ENCODE measurements at regions not wholly inside any gene's neighbourhood (a gene's known extent, or its start where the extent isn't known, plus 50 kb on each side); places are given as distances from the start of the nearest gene placed in this dataset.

DNA sequence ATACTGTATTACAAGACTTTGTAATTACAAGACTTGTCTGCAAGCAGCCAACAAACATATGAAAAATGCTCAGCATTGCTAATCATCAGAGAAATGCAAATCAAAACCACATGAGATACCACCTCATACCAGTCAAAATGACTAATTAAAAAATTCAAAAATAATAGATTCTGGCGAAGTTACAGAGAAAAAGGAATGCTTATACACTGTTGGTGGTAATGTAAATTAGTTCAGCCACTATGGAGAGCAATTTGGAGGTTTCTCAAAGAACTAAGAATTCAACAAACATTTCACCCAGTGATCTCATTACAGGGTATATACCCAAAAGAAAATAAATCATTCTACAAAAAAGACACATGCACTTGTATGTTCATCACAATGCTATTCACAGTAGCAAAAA lies 617.5 kb upstream of the CCDC54 start:
- TF ChIP-seq, protein P1, sequence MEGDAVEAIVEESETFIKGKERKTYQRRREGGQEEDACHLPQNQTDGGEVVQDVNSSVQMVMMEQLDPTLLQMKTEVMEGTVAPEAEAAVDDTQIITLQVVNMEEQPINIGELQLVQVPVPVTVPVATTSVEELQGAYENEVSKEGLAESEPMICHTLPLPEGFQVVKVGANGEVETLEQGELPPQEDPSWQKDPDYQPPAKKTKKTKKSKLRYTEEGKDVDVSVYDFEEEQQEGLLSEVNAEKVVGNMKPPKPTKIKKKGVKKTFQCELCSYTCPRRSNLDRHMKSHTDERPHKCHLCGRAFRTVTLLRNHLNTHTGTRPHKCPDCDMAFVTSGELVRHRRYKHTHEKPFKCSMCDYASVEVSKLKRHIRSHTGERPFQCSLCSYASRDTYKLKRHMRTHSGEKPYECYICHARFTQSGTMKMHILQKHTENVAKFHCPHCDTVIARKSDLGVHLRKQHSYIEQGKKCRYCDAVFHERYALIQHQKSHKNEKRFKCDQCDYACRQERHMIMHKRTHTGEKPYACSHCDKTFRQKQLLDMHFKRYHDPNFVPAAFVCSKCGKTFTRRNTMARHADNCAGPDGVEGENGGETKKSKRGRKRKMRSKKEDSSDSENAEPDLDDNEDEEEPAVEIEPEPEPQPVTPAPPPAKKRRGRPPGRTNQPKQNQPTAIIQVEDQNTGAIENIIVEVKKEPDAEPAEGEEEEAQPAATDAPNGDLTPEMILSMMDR (conservative IDR thresholded peaks at IDR 0.05 in 1 of 2, IDR thresholded peaks at IDR 0.05 in 1 of 2; ENCODE audit: extremely low read depth in 1 of 2, insufficient read depth in 1 of 2, low read depth in 1 of 2, low read length in 2 of 2), result no peak
- TF ChIP-seq EZH2 (IDR thresholded peaks at IDR 0.05; ENCODE audit: borderline replicate concordance, low read length), result no peak

Measured in mammary epithelial cell (primary cell).